ENCODE measurements at regions not wholly inside any gene's neighbourhood (a gene's known extent, or its start where the extent isn't known, plus 50 kb on each side); places are given as distances from the start of the nearest gene placed in this dataset.

- H3K27me3 ChIP-seq (ENCODE audit: insufficient read depth, low read length, poor library complexity, severe bottlenecking), result no peaks in the 10 kb centered on the region
- H3K79me2 ChIP-seq (ENCODE audit: insufficient read depth, low read length), result no peaks in the 10 kb centered on the region
- H3K4me1 ChIP-seq (ENCODE audit: insufficient read depth, low read length, poor library complexity, severe bottlenecking), result no peaks in the 10 kb centered on the region
- H3K4me3 ChIP-seq (ENCODE audit: low read length, poor library complexity, severe bottlenecking), result no peak overlapping the region
- no peak overlapping the region for H3K4me2 ChIP-seq (ENCODE audit: low read depth, low read length, poor library complexity, severe bottlenecking)
- no peaks in the 10 kb centered on the region for H3K9me2 ChIP-seq (replicated peaks; ENCODE audit: low read depth, low read length)
- no peak overlapping the region for H2AFZ ChIP-seq (ENCODE audit: low read length)
- no peaks in the 10 kb centered on the region for H3K9me3 ChIP-seq (ENCODE audit: insufficient read depth, low read depth, low read length)
- H3K9ac ChIP-seq (ENCODE audit: low read depth, low read length, poor library complexity, severe bottlenecking), result no peak overlapping the region
- TF ChIP-seq CTCF (conservative IDR thresholded peaks at IDR 0.05; ENCODE audit: low read length), result no peak
- no peak for TF ChIP-seq EZH2phosphoT487 (IDR thresholded peaks at IDR 0.05; ENCODE audit: borderline replicate concordance)
- H4K20me1 ChIP-seq (ENCODE audit: insufficient read depth, low read length, poor library complexity, severe bottlenecking), result no peaks in the 10 kb centered on the region
- no peaks in the 10 kb centered on the region for H3K36me3 ChIP-seq (ENCODE audit: insufficient read depth, low read length)
- H3F3A ChIP-seq (ENCODE audit: low read depth), result no peaks in the 10 kb centered on the region
These were observed 869.1 kb downstream of the KCNT2 start for GRCh38 chr1:195738966-195739650.

GRCh38 chr1:195735140-195735539 is 873.1 kb downstream of the KCNT2 start:
- no peaks in the 10 kb centered on the region for H3K36me3 ChIP-seq (ENCODE audit: insufficient read depth, low read length)
- no peaks in the 10 kb centered on the region for H3F3A ChIP-seq (ENCODE audit: low read depth)
- H4K20me1 ChIP-seq (ENCODE audit: insufficient read depth, low read length, poor library complexity, severe bottlenecking), result no peaks in the 10 kb centered on the region
- H3K4me3 ChIP-seq (ENCODE audit: low read length, poor library complexity, severe bottlenecking), result no peak overlapping the region
- no peaks in the 10 kb centered on the region for H3K9me3 ChIP-seq (ENCODE audit: insufficient read depth, low read depth, low read length)
- H3K4me1 ChIP-seq (ENCODE audit: insufficient read depth, low read length, poor library complexity, severe bottlenecking), result no peaks in the 10 kb centered on the region
- no peak for TF ChIP-seq EZH2phosphoT487 (IDR thresholded peaks at IDR 0.05; ENCODE audit: borderline replicate concordance)
- TF ChIP-seq CTCF (conservative IDR thresholded peaks at IDR 0.05; ENCODE audit: low read length), result no peak
- H3K9me2 ChIP-seq (replicated peaks; ENCODE audit: low read depth, low read length), result no peaks in the 10 kb centered on the region
- no peaks in the 10 kb centered on the region for H3K79me2 ChIP-seq (ENCODE audit: insufficient read depth, low read length)
- no peak overlapping the region for H2AFZ ChIP-seq (ENCODE audit: low read length)
- H3K9ac ChIP-seq (ENCODE audit: low read depth, low read length, poor library complexity, severe bottlenecking), result no peak overlapping the region
- no peak overlapping the region for H3K4me2 ChIP-seq (ENCODE audit: low read depth, low read length, poor library complexity, severe bottlenecking)
- no peaks in the 10 kb centered on the region for H3K27me3 ChIP-seq (ENCODE audit: insufficient read depth, low read length, poor library complexity, severe bottlenecking)

- no peak overlapping the region for H3K4me3 ChIP-seq (ENCODE audit: low read length, poor library complexity, severe bottlenecking)
- no peak overlapping the region for H2AFZ ChIP-seq (ENCODE audit: low read length)
These were observed 874.4 kb downstream of the KCNT2 start for GRCh38 chr1:195733826-195734225.

More at GRCh38 chr1:195733826-195734225, 874.4 kb downstream of the KCNT2 start:
- Histone ChIP-seq H3K4me2 (ENCODE audit: low read depth, low read length, poor library complexity, severe bottlenecking) (no peak overlapping the region), H3K4me1 (ENCODE audit: insufficient read depth, low read length, poor library complexity, severe bottlenecking) (no peaks in the 10 kb centered on the region), H3K36me3 (ENCODE audit: insufficient read depth, low read length) (no peaks in the 10 kb centered on the region), H3K9me2 (replicated peaks; ENCODE audit: low read depth, low read length) (no peaks in the 10 kb centered on the region), H3K9ac (ENCODE audit: low read depth, low read length, poor library complexity, severe bottlenecking) (no peak overlapping the region), H4K20me1 (ENCODE audit: insufficient read depth, low read length, poor library complexity, severe bottlenecking) (no peaks in the 10 kb centered on the region), H3K27me3 (ENCODE audit: insufficient read depth, low read length, poor library complexity, severe bottlenecking) (no peaks in the 10 kb centered on the region), H3K79me2 (ENCODE audit: insufficient read depth, low read length) (no peaks in the 10 kb centered on the region), H3K9me3 (ENCODE audit: insufficient read depth, low read depth, low read length) (no peaks in the 10 kb centered on the region), H3F3A (ENCODE audit: low read depth) (no peaks in the 10 kb centered on the region)
- TF ChIP-seq EZH2phosphoT487 (IDR thresholded peaks at IDR 0.05; ENCODE audit: borderline replicate concordance) (no peak), CTCF (conservative IDR thresholded peaks at IDR 0.05; ENCODE audit: low read length) (peak; percentile 60)

Measured in Loucy (cell line).